HG02884 (cell line): ENCODE measurements at regions not wholly inside any gene's neighbourhood (a gene's known extent, or its start where the extent isn't known, plus 50 kb on each side); places are given as distances from the start of the nearest gene placed in this dataset.
"Not testable (repeated sequence)": the region's sequence is repeated elsewhere in the genome, so short reads cannot be mapped to it uniquely, and the experiment has no call there.

Experiments
- ATAC-seq: cut with Tn5 transposase; IDR thresholded peaks from one replicate; pipeline ENCODE4 v1.9.1; 2021; ENCODE audit warnings: mild to moderate bottlenecking, moderate library complexity; ENCODE audit not compliant: unreplicated experiment

DNA sequence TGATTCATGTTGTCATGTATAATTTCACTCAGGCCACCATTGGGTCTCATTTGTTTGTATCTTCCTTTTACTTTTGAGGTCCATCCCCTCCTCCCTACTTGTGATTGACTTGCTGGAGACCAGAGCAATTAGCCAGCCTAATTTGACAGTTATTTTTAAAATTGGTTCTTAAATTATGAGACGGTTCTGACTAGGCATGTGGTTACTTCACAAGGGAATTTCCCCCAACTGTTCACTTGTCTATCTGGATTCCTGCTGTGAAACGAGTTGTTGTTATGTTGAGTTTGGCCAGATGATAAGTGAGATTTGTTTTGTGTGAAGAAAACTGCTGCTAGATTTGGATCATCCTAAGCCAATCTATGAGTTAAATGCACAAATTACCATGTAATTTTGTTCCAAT, 359.1 kb downstream of the BARHL2 start:
- peak; percentile 64 for ATAC-seq

GRCh38 chr1:90356991-90357390, 360.1 kb downstream of the BARHL2 start:
- ATAC-seq: no peak

DNA sequence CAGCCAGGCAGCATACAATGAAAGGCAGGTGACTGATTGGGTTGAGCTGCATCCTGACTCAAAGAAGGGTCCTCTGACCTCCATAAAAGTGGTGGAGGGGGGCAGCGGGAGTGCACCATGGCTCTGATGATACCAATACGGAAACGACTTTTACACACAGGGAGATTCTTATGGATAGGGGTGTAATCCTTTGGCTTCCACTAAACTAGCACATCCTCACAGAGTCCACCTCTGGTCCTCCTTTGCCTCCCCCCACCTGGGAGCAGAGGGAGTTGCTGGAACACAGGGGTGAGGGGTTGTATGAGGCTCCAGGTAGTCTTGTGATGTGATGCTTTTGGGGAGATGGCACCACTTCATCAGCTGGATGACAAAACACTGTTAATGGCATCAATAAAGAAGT, 361.0 kb downstream of the BARHL2 start:
- no peak for ATAC-seq

GRCh38 chr1:90354704-90355103, 359.8 kb downstream of the ZNF326 start:
- ATAC-seq: no peak

DNA sequence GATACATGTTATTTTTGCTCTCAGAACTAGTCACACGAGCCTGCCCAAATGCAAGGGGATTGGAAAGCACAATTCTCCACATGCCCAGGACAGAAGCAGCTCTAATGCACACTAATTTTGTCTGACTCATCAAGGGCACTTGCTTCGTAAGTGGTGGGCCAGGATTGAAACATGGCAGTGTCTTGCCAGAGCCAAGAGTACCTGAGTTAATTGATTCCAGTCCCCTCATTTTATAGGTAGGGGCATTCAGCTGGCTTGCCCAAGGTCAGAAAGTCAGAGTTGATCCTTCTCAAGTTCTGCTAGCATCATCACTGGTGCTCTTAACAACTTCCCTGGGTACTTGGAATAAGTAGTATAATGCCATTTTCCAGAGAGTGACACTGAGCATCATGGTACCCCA, 356.1 kb downstream of the ZNF326 start:
- no peak for ATAC-seq

DNA sequence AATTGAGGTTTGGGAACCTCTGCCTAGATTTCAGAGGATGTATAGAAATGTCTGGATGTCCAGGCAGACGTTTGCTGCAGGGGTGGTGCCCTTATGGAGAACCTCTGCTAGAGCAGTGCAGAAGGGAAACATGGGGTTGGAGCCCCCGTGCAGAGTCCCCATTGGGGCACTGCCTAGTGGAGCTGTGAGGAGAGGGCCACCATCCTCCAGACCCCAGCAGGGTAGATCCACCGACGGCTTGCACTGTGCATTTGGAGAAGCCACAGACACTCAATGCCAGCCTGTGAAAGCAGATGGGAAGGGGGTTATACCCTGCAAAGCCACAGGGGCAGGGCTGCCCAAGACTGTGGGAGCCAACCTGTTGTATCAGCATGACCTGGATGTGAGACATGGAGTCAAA, 354.6 kb downstream of the ZNF326 start:
- ATAC-seq: no peak

DNA sequence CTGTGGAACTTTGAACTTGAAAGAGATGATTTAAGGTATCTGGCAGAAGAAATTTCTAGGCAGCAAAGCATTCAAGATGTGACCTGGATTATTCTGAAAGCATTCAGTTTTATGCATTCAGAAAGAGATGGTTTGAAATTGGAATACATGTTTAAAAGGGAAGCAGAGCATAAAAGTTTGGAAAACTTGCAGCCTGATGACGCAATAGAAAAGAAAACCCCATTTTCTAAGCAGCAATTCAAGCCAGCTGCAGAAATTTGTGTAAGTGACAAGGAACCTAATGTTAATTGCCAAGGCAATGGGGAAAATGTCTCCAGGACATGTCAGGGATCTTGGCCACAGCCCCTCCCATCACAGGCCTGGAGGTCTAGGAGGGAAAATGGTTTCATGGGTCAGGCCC, 354.0 kb downstream of the ZNF326 start:
- ATAC-seq: no peak

- ATAC-seq: not testable (repeated sequence)
Measured at GRCh38 chr1:90348459-90348858, 353.5 kb downstream of the ZNF326 start.

- ATAC-seq: no peak
Measured at GRCh38 chr1:90347366-90347765, 352.5 kb downstream of the ZNF326 start.

GRCh38 chr1:90346757-90347156, 351.8 kb downstream of the ZNF326 start:
- no peak for ATAC-seq

GRCh38 chr1:90346349-90346748, 351.4 kb downstream of the ZNF326 start:
- no peak for ATAC-seq

DNA sequence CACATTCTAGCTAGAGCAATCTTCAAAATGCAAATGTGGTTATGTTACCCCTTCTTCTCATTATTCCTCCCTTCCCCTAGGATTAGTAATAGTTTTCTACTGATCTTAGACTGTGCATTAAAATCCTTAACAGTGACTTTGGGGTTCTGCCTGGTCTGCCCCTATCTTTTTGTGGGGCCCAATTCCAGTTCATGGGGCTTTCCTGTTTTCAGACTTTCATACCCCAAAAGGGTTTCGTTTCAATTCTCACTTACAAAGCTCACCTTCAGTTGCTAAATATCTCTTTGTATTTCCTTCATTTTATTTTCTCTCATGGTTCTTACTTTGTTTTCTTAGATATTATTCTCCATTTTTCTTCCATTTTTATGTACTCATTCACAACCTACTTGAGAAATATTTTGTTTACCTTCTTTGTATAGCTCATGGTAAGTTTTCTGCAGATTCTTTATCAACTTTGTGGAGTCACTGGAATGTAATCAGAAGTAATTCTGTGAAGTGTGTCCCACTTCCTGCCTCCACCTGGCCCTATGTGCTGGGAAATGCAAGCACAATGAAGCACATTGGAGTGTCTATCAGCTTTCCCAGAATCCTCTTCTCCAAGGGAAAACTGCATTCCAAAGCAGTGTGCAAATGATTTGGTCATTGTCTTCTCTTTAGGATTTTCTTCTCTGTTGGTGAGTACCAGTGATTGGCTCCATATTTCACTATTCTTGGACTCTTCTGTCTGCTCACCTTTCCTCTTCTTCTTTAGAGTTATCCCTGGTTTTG, 350.2 kb downstream of the ZNF326 start:
- ATAC-seq: no peak

DNA sequence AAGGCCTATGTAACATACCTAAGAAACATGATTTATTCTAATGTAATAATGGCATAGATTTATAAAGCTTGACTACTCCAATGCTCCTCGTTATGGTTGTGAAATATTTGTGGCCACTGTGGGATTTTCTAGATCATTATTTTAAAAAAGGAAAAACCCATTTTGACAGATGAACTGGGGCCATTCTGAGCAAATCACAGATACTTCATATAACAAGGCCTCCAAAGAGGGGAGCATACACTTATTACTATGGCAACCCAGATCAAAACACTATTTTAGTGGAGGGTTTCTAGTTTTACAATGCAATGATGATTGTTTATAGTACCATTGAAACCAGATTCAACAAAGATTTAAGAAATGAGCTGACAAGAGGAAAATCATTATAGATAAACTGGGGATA, 346.6 kb downstream of the ZNF326 start:
- no peak for ATAC-seq

DNA sequence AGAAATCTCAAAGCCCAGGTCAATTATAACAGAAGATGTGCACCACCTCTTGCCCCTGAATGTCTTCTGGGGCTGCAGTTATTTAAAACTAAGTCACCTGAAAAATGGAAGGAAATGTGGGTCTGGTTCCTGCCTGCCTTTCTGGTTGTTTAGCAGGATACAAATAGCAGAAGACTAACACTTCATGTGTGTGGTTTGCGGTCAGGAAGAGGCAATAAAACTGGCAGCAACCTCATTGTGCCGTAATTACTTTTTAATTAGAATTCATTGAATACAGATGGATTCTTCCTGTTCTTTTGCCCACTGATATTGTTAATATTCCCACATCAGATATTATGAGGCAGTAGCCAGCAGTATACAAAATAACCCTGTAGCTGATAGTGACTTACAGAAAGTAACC, 345.7 kb downstream of the ZNF326 start:
- ATAC-seq: no peak

- ATAC-seq: no peak
Measured at GRCh38 chr1:90339811-90340210, 344.9 kb downstream of the ZNF326 start.

DNA sequence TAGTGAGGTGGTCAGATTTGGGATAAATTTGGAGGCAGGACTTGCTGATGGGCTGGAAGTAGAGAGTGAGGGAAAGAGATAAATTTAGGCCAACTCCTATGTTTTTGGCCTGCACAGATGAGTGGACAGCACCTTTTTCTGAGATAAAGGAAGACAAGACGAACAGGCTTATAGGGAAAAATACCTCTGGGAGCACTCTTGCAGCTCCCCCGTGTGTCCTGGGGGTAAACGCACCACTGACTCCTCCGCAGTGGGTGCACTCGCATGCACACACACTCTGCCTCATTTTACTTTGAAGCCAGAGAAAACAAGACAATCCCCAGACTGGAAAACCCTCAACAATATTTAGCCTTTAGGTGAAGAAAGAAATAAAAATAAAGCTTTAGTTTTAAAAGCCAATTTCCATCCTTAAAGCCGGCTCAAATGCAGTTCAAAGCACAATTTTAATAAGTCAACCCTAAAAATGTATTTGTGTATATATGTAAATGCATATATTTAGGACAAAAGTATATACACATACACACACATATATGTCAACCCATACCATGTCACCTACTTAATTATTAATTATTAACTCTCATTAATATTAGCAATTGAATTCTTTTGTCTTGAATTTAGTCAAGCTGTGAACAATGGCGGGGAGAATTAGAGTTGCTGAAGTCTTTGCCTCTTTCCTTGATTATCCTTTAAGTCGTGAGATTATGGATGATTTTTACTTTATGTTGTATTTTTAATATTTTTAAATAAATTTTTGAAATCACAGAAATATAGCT, 341.8 kb downstream of the ZNF326 start:
- no peak for ATAC-seq

- no peak for ATAC-seq
Measured at GRCh38 chr1:90335558-90335957, 340.6 kb downstream of the ZNF326 start.

GRCh38 chr1:90334137-90334536, 339.2 kb downstream of the ZNF326 start:
- no peak for ATAC-seq

DNA sequence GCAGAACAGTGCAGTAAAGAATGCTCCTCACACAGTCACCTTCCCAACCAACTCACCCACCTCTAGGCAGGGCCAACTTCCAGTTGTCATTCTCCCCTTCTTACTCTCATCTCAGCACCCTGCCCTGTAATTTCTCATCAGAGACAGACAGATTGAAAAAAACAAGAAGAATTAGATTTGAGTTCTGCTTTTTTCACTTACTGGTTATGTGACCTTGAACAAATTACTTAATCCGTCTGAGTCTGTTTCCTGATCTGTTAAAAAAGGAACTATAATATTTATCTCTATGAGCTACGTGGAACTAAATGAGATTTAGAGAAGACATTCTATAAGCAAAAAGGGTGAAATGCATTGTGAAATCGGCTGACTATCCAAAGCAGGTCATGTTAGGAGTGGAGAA, 330.3 kb downstream of the ZNF326 start:
- no peak for ATAC-seq

DNA sequence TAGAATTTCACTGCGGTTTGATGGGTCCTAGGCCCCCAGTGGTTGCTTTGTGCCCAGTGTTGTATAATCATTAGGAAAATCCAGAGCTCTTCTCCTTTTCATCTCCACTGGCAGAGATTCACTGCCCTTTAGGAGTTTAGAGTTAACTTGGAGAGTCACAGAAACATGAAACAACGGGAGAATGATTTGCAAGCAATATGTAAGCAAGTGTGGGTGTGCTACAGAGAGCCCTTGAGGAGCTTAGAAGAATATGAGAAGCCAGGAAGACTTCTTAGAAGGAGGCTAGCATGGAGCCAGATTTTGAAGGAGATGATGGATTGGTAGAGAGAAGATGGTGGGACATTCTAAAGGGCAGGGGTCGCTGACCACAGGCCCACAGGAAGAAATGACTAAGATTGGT, 327.3 kb downstream of the ZNF326 start:
- no peak for ATAC-seq

- ATAC-seq: no peak
Measured at GRCh38 chr1:90319918-90320317, 325.0 kb downstream of the ZNF326 start.

DNA sequence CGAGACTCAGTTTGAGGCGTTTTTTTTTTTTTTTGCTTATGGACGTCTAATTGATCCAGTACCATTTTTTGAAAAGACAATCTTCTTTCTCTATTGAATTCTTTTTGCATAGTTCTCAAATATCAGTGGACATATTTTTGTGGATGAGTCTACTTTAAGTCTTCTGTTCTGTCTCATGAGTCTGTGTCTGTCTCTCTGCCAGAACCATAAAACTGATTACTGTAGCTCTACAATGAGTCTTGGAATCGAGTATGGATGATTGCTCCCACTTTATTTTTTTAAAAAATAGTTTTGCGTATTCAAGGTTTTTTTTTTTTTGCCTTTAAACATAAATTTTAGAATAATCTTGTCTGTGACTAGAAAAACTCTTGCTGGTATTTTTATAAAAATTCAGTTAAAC, 323.5 kb downstream of the ZNF326 start:
- no peak for ATAC-seq
